GM23338 (cell line): ENCODE measurements at regions not wholly inside any gene's neighbourhood (a gene's known extent, or its start where the extent isn't known, plus 50 kb on each side); places are given as distances from the start of the nearest gene placed in this dataset.

Source experiments
- ATAC-seq: fragments of 200-7000 bp; cut with Tn5 transposase; 3 replicates; pipeline ENCODE4 v1.9.1; 2020
- DNase-seq: peaks from one replicate; pipeline ENCODE4 v3.0.0-alpha.2; 2015; ENCODE audit warnings: low spot score
- H2AFZ ChIP-seq: fragments of 200-600 bp; sonication (generic); 2 replicates; pipeline ENCODE4 v1.8.0; 2016; ENCODE audit warnings: antibody characterized with exemption, mild to moderate bottlenecking, moderate library complexity
- H3F3A ChIP-seq: fragments of 200-600 bp; sonication (generic); replicated peaks from 2 replicates; pipeline ENCODE4 v1.8.0; 2017; ENCODE audit warnings: antibody characterized with exemption, mixed run types, low read depth
- H3K27ac ChIP-seq: fragments of 200-600 bp; sonication (generic); 2 replicates; pipeline ENCODE4 v1.6.1; 2016; ENCODE audit warnings: low read depth
- H3K27me3 ChIP-seq: fragments of 200-600 bp; sonication (generic); 2 replicates; pipeline ENCODE4 v1.8.0; 2016; ENCODE audit warnings: mild to moderate bottlenecking, mixed run types, moderate library complexity; ENCODE audit not compliant: insufficient read depth
- H3K36me3 ChIP-seq: fragments of 200-600 bp; sonication (generic); 2 replicates; pipeline ENCODE4 v1.8.0; 2016; ENCODE audit warnings: mild to moderate bottlenecking; ENCODE audit not compliant: insufficient read depth
- H3K4me1 ChIP-seq: fragments of 200-600 bp; sonication (generic); 2 replicates; pipeline ENCODE4 v1.8.0; 2016; ENCODE audit warnings: mild to moderate bottlenecking, moderate library complexity; ENCODE audit not compliant: insufficient read depth
- H3K4me2 ChIP-seq: fragments of 200-600 bp; sonication (generic); 2 replicates; pipeline ENCODE4 v1.7.1; 2017; ENCODE audit warnings: mixed run types
- H3K4me3 ChIP-seq: fragments of 200-600 bp; sonication (generic); 2 replicates; pipeline ENCODE4 v1.6.1; 2016; ENCODE audit warnings: mixed run types
- H3K79me2 ChIP-seq: fragments of 200-600 bp; sonication (generic); replicated peaks from 2 replicates; pipeline ENCODE4 v1.8.0; 2017; ENCODE audit warnings: mild to moderate bottlenecking; ENCODE audit not compliant: insufficient read depth
- H3K9me2 ChIP-seq: fragments of 200-600 bp; sonication (generic); 2 replicates; pipeline ENCODE4 v1.8.0; 2017; ENCODE audit not compliant: insufficient read depth
- H4K20me1 ChIP-seq: fragments of 200-600 bp; sonication (generic); replicated peaks from 2 replicates; pipeline ENCODE4 v1.8.0; 2017; ENCODE audit warnings: mild to moderate bottlenecking; ENCODE audit not compliant: insufficient read depth
- H3K27ac Mint-ChIP-seq: 2 replicates; pipeline ENCODE4 v1.8.0; 2020; ENCODE audit warnings: inconsistent platforms, mild to moderate bottlenecking, moderate library complexity, mixed read lengths
- H3K27me3 Mint-ChIP-seq: 3 replicates; pipeline ENCODE4 v1.8.0; 2022; ENCODE audit warnings: low read depth, mild to moderate bottlenecking, moderate library complexity, mixed read lengths, inconsistent platforms; ENCODE audit not compliant: insufficient read depth, poor library complexity
- H3K36me3 Mint-ChIP-seq: 3 replicates; pipeline ENCODE4 v1.8.0; 2021; ENCODE audit warnings: low read depth, mild to moderate bottlenecking, inconsistent platforms, moderate library complexity, mixed read lengths
- H3K4me1 Mint-ChIP-seq: 3 replicates; pipeline ENCODE4 v1.8.0; 2020; ENCODE audit warnings: mild to moderate bottlenecking, inconsistent platforms, mixed read lengths
- H3K4me3 Mint-ChIP-seq: 3 replicates; pipeline ENCODE4 v1.8.0; 2021; ENCODE audit warnings: moderate library complexity, mild to moderate bottlenecking, inconsistent platforms, mixed read lengths
- H3K9me3 Mint-ChIP-seq: 3 replicates; pipeline ENCODE4 v1.8.0; 2020; ENCODE audit warnings: moderate library complexity, mild to moderate bottlenecking, inconsistent platforms, mixed read lengths
- CREB1 ChIP-seq: fragments of 250-450 bp; sonication (Bioruptor Pico); IDR thresholded peaks from 2 replicates; pipeline ENCODE4 v1.5.0; 2020; ENCODE audit warnings: low read depth, mild to moderate bottlenecking, moderate library complexity
- EZH2 ChIP-seq: fragments of 200-600 bp; sonication (generic); IDR thresholded peaks from one replicate; pipeline ENCODE4 v1.8.0; 2017; ENCODE audit warnings: antibody characterized with exemption, mild to moderate bottlenecking, low read depth; ENCODE audit not compliant: unreplicated experiment
- POLR2AphosphoS5 ChIP-seq: IDR thresholded peaks from 2 replicates; pipeline ENCODE4 v1.6.1; 2016; ENCODE audit warnings: antibody characterized with exemption, low read depth
- REST ChIP-seq: IDR thresholded peaks from one replicate; pipeline ENCODE4 v1.6.1; 2018; ENCODE audit warnings: antibody characterized with exemption; ENCODE audit not compliant: unreplicated experiment
- STAT1 ChIP-seq: IDR thresholded peaks from one replicate; pipeline ENCODE4 v1.6.1; 2016; ENCODE audit warnings: antibody characterized with exemption; ENCODE audit not compliant: unreplicated experiment

GRCh38 chr16:62583414-62583813, 547.2 kb upstream of the CDH8 start (continued):
- TF ChIP-seq EZH2 (no peak), REST (no peak), CREB1 (no peak), STAT1 (no peak), POLR2AphosphoS5 (no peak)

- H3K4me2 ChIP-seq = no peak overlapping the region
- no peak for ATAC-seq
- H3K27me3 ChIP-seq = no peaks in the 10 kb centered on the region
Observed at GRCh38 chr16:62573466-62573865, 537.2 kb upstream of the CDH8 start.

More at GRCh38 chr16:62573466-62573865, 537.2 kb upstream of the CDH8 start:
- Histone ChIP-seq H2AFZ (no peak overlapping the region), H3K9me2 (0 out of 2 replicates have a peak, but pooled peaks cover 3% of the 10 kb centered on the region), H3K4me3 (no peak overlapping the region), H3K36me3 (no peaks in the 10 kb centered on the region), H3K27ac (no peak overlapping the region), H3F3A (no peaks in the 10 kb centered on the region), H4K20me1 (no peaks in the 10 kb centered on the region), H3K79me2 (no peaks in the 10 kb centered on the region), H3K4me1 (no peaks in the 10 kb centered on the region)
- DNase-seq = no peak
- no peak overlapping the region for H3K4me3 Mint-ChIP-seq
- TF ChIP-seq REST (no peak), STAT1 (no peak), POLR2AphosphoS5 (no peak)
- no peaks in the 10 kb centered on the region for H3K9me3 Mint-ChIP-seq
- H3K27ac Mint-ChIP-seq = no peak overlapping the region
- no peaks in the 10 kb centered on the region for H3K36me3 Mint-ChIP-seq
- H3K27me3 Mint-ChIP-seq = no peaks in the 10 kb centered on the region
- H3K4me1 Mint-ChIP-seq = no peaks in the 10 kb centered on the region
